Adrenal gland (tissue), 9 donors: ENCODE measurements at regions not wholly inside any gene's neighbourhood (a gene's known extent, or its start where the extent isn't known, plus 50 kb on each side); places are given as distances from the start of the nearest gene placed in this dataset.

Experiments
- DNase-seq, 7 donors: peaks; one replicate each; pipeline ENCODE4 v3.0.0-alpha.2; 2019 to 2020
- H3K27ac ChIP-seq, 5 donors: fragments of 200-600 bp; sonication (generic) in 4 of 5; 1 replicate in 3 of 5; 2 replicates in 2 of 5; pipeline versions ENCODE4 v1.5.1 to v1.8.0; 2016 to 2020; ENCODE audit warnings: mild to moderate bottlenecking in 1 of 5
- H3K27me3 ChIP-seq: fragments of 200-600 bp; 2 replicates; pipeline ENCODE4 v1.8.0; 2021
- H3K36me3 ChIP-seq, 2 donors: fragments of 200-600 bp; replicated peaks in 1 of 2; 1 replicate in 1 of 2; 2 replicates in 1 of 2; pipeline versions ENCODE4 v1.5.1 to v1.8.0; 2018 to 2022
- H3K4me1 ChIP-seq, 2 donors: fragments of 200-600 bp; replicated peaks in 1 of 2; 1 replicate in 1 of 2; 2 replicates in 1 of 2; pipeline versions ENCODE4 v1.5.1 to v1.8.0; 2018 to 2021
- H3K4me3 ChIP-seq, 4 donors: fragments of 200-600 bp; sonication (generic) in 3 of 4; one replicate each; pipeline ENCODE4 v1.5.1; 2016 to 2018
- H3K9me3 ChIP-seq, 3 donors: fragments of 200-600 bp; sonication (generic) in 1 of 3; replicated peaks in 1 of 3; 1 replicate in 2 of 3; 2 replicates in 1 of 3; pipeline versions ENCODE4 v1.5.1 to v1.8.0; 2016 to 2021
- POLR2A ChIP-seq, 2 donors: fragments of 450-650 bp; IDR thresholded peaks; one replicate each; pipeline ENCODE4 v1.6.1; 2017; ENCODE audit warnings: antibody characterized with exemption in 2 of 2, mild to moderate bottlenecking in 2 of 2, moderate library complexity in 1 of 2
- WGBS, 4 donors: extraction: QIAGEN DNeasy Blood & Tissue Kit in 2 of 4; methylation state at CpG; one replicate each; pipeline versions ENCODE4 v1.1.5 to v1.1.7; 2013 to 2017; 5-methylcytosine and 5-hydroxymethylcytosine counted together
- intact Hi-C, 2 donors: fragments of 100-400 bp; cut with DNase I; formaldehyde crosslinking; loops; one replicate each; pipeline versions ENCODE4 v1.14.1 to v1.15.0; 2022 to 2023
- TF ChIP-seq, protein P1 (sequence below), 6 experiments: fragments of 450-650 bp in 4 of 6; fragments of 200-600 bp in 2 of 6; sonication (generic) in 1 of 6; IDR thresholded peaks; 1 replicate in 5 of 6; 2 replicates in 1 of 6; pipeline versions ENCODE4 v1.5.1 to v1.8.0; 2016 to 2021; ENCODE audit warnings: antibody characterized with exemption in 6 of 6, mild to moderate bottlenecking in 2 of 6, moderate library complexity in 1 of 6
- donor health status: healthy with polysubstance abuse.
- donor health status: Bipolar disorder and iron deficiency.
- donor health status: DM: yes; HTN: yes; CAD: no.
- donor health status: DM: no; HTN: no; CAD: no.
- donor health status: DM: no; HTN: no; CAD: no.

DNA sequence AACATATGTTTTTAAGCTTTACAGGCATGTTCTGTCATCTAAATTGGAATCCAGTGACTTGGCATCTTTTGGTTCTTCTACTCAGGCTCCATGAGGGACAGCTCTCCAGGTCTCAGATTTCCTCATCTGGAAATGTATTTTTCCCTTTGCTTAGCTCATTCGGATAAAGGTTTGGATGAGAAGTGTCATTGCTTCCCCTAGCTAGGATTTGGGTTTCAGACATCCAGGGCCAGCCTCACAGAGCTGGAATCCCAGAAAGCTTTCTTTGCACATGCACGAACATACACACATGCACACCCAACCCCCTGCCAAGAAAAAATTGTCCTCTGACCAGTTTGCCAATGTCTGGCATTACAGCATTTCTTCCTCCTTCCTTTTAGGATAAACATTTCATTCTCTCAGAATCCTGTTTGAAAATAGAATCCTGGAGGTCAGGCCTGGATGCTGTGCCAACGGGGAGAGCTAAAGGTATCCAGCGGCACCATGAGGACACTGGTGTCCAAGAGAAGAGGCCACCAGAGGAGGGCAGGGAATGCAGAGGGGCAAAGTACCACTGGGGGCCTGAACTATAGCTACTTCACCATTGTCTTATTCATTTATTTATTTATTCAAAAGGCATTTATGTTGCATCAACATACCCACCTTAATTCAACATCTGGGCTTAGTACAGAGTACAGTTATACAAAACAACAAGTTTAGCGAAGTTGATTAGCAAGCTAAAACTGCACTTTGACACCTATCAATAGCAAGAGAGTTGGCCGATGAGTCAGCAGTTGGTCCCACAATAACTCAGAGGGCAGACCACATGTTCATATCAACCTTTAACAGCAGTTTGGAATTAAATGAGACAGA lies 97.9 kb upstream of the ATL2 start:
- no peaks in the 10 kb centered on the region for H3K27me3 ChIP-seq
- no peak for DNase-seq
- H3K4me1 ChIP-seq, result no peaks in the 10 kb centered on the region
- H3K4me3 ChIP-seq, result no peak overlapping the region
- H3K9me3 ChIP-seq, result no peaks in the 10 kb centered on the region
- intact Hi-C loops, result no loop called here
- H3K36me3 ChIP-seq, result no peaks in the 10 kb centered on the region
- no peak overlapping the region for H3K27ac ChIP-seq
- 91 to 94% (median 92%) methylated on average over 6 of the region's 6 CpGs for WGBS, 4 donors
- TF ChIP-seq POLR2A (IDR thresholded peaks at IDR 0.05), result no peak
- TF ChIP-seq, protein P1, sequence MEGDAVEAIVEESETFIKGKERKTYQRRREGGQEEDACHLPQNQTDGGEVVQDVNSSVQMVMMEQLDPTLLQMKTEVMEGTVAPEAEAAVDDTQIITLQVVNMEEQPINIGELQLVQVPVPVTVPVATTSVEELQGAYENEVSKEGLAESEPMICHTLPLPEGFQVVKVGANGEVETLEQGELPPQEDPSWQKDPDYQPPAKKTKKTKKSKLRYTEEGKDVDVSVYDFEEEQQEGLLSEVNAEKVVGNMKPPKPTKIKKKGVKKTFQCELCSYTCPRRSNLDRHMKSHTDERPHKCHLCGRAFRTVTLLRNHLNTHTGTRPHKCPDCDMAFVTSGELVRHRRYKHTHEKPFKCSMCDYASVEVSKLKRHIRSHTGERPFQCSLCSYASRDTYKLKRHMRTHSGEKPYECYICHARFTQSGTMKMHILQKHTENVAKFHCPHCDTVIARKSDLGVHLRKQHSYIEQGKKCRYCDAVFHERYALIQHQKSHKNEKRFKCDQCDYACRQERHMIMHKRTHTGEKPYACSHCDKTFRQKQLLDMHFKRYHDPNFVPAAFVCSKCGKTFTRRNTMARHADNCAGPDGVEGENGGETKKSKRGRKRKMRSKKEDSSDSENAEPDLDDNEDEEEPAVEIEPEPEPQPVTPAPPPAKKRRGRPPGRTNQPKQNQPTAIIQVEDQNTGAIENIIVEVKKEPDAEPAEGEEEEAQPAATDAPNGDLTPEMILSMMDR (IDR thresholded peaks at IDR 0.05), result no peak

DNA sequence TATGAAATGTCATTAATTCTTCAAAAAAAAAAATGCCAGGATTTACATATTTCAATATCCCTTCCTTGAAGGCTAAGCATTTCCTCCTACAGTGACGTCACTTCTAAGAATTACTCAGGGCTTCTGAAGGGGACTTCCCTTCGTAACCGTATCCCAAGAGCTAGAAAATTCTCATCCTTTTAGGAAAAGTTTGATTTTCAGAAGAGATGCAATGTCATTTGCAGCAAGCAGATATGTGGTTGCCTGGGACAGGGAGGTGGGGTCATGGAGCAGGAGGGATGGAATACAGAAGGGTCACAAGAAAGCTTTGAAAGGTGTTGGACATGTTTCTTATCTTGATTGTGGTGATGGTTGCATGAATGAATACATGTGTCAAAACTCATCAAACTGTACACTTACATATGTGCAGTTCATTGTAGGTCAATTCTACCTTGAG lies 97.0 kb upstream of the ATL2 start:
- H3K27me3 ChIP-seq, result no peaks in the 10 kb centered on the region
- WGBS, 4 donors, result 67 to 80% (median 74%) methylated on average over 3 of the region's 3 CpGs
- TF ChIP-seq, protein P1 (IDR thresholded peaks at IDR 0.05), result no peak
- no peak for TF ChIP-seq POLR2A (IDR thresholded peaks at IDR 0.05)
- H3K4me1 ChIP-seq, result no peaks in the 10 kb centered on the region
- no peaks in the 10 kb centered on the region for H3K9me3 ChIP-seq
- intact Hi-C loops, result no loop called here
- H3K36me3 ChIP-seq, result no peaks in the 10 kb centered on the region
- H3K4me3 ChIP-seq, result no peak overlapping the region
- H3K27ac ChIP-seq, result no peak overlapping the region
- DNase-seq, result no peak

DNA sequence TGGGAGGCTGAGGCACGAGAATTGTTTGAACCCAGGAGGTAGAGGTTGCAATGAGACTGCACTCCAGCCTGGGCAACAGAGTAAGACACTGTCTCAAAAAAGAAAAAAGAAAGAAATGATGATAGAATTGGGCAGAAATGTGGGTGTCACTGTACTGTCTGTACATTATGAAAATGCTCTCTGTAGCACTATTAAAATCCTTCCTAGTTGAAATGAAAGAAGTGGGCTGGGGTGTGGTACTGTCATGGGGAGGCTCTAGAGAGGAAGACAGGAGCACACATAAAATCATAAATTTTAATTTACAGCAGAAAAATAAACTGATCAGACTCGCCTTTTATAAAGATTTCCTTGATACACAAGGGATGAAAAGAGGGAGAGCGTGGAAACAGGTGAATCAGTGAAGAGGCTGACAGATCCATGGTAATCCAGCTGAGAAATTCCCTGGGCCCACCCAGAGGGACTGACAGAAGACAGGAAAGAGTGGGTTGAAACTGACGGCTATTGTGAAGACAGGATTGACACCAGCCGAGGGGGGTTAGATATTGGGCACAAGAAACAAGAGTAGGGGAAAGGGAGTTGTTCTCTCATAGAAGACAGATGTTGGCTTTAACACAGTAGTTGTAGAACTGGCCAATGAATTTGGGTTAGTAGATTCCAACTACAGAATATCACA lies 96.4 kb upstream of the ATL2 start:
- no peak for DNase-seq
- Histone ChIP-seq H3K4me3 (no peak overlapping the region), H3K4me1 (no peaks in the 10 kb centered on the region), H3K27me3 (no peaks in the 10 kb centered on the region), H3K9me3 (no peaks in the 10 kb centered on the region), H3K36me3 (no peaks in the 10 kb centered on the region), H3K27ac (no peak overlapping the region)
- intact Hi-C loops, result no loop called here
- 81 to 89% (median 86%) methylated on average over 5 of the region's 5 CpGs for WGBS, 4 donors
- no peak for TF ChIP-seq POLR2A (IDR thresholded peaks at IDR 0.05)

DNA sequence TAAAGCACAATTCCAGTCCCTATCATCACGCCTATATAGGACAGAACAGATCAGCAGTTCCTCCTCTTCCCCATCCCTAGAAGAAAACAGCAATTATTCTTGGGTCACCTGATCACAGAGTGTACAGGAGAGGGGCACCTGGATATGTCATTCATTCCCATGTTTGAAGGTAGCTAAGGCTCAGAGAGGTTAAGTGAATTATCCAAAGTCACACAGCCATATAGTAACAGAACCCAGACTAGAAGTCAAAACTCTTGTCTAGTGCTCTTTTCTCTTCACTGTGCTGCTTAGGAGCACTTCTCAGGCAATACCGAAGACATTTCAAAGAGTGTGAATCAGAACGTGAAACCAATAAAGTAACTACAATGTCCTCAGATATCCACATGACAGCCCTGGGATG lies 93.0 kb upstream of the ATL2 start:
- no peaks in the 10 kb centered on the region for H3K36me3 ChIP-seq
- DNase-seq, result no peak
- 90 to 92% (median 91%) methylated on average over 3 of the region's 3 CpGs for WGBS, 4 donors
- no peak overlapping the region for H3K27ac ChIP-seq
- H3K9me3 ChIP-seq, result no peaks in the 10 kb centered on the region
- TF ChIP-seq POLR2A (IDR thresholded peaks at IDR 0.05), result no peak
- TF ChIP-seq, protein P1 (IDR thresholded peaks at IDR 0.05), result no peak
- no peaks in the 10 kb centered on the region for H3K27me3 ChIP-seq
- intact Hi-C loops, result no loop called here
- peaks cover 0 to 4% of the 10 kb centered on the region in 2 donors for H3K4me1 ChIP-seq
- H3K4me3 ChIP-seq, result no peak overlapping the region
